IPS-18c (cell line): ENCODE measurements at regions not wholly inside any gene's neighbourhood (a gene's known extent, or its start where the extent isn't known, plus 50 kb on each side); places are given as distances from the start of the nearest gene placed in this dataset.

Experiments
- H3K4me3 ChIP-seq: 2 replicates; pipeline ENCODE4 v1.7.0; 2013; ENCODE audit warnings: low read depth, mild to moderate bottlenecking, low read length, moderate library complexity; ENCODE audit not compliant: insufficient read depth
- H3K9me3 ChIP-seq: one replicate; pipeline ENCODE4 v1.6.1; 2013; ENCODE audit warnings: mild to moderate bottlenecking, low read length, moderate library complexity; ENCODE audit not compliant: control insufficient read depth, insufficient read depth

- H3K4me3 ChIP-seq, result no peak overlapping the region
- no peaks in the 10 kb centered on the region for H3K9me3 ChIP-seq
Observed at GRCh38 chr4:65973186-65973585, 302.9 kb upstream of the EPHA5 start.

- Histone ChIP-seq H3K9me3 (no peaks in the 10 kb centered on the region), H3K4me3 (no peak overlapping the region)
Observed at GRCh38 chr4:65971686-65972085, 301.4 kb upstream of the EPHA5 start.

GRCh38 chr4:65968831-65969558 is 298.7 kb upstream of the EPHA5 start:
- Histone ChIP-seq H3K9me3 (no peaks in the 10 kb centered on the region), H3K4me3 (no peak overlapping the region)

- H3K4me3 ChIP-seq, result no peak overlapping the region
Observed at GRCh38 chr4:65960751-65961150, 290.5 kb upstream of the EPHA5 start.

GRCh38 chr4:65954416-65954815 is 284.1 kb upstream of the EPHA5 start:
- no peaks in the 10 kb centered on the region for H3K9me3 ChIP-seq

More at GRCh38 chr4:65960751-65961150, 290.5 kb upstream of the EPHA5 start:
- no peaks in the 10 kb centered on the region for H3K9me3 ChIP-seq

GRCh38 chr4:65951177-65951576 is 280.9 kb upstream of the EPHA5 start:
- Histone ChIP-seq H3K4me3 (no peak overlapping the region), H3K9me3 (no peaks in the 10 kb centered on the region)

More at GRCh38 chr4:65954416-65954815, 284.1 kb upstream of the EPHA5 start:
- no peak overlapping the region for H3K4me3 ChIP-seq

- Histone ChIP-seq H3K4me3 (no peak overlapping the region), H3K9me3 (no peaks in the 10 kb centered on the region)
Observed at GRCh38 chr4:65943076-65943475, 272.8 kb upstream of the EPHA5 start.

GRCh38 chr4:65924843-65925242 is 254.6 kb upstream of the EPHA5 start:
- H3K9me3 ChIP-seq, result no peaks in the 10 kb centered on the region
- H3K4me3 ChIP-seq, result no peak overlapping the region

- no peaks in the 10 kb centered on the region for H3K9me3 ChIP-seq
- H3K4me3 ChIP-seq, result no peak overlapping the region
Observed at GRCh38 chr4:65923616-65924015, 253.3 kb upstream of the EPHA5 start.

GRCh38 chr4:65921180-65921579 is 250.9 kb upstream of the EPHA5 start:
- H3K9me3 ChIP-seq, result no peaks in the 10 kb centered on the region
- no peak overlapping the region for H3K4me3 ChIP-seq

- no peak overlapping the region for H3K4me3 ChIP-seq
- no peaks in the 10 kb centered on the region for H3K9me3 ChIP-seq
Observed at GRCh38 chr4:65918872-65919271, 248.6 kb upstream of the EPHA5 start.

GRCh38 chr4:65918212-65918611 is 247.9 kb upstream of the EPHA5 start:
- Histone ChIP-seq H3K9me3 (no peaks in the 10 kb centered on the region), H3K4me3 (no peak overlapping the region)

GRCh38 chr4:65917486-65917885 is 247.2 kb upstream of the EPHA5 start:
- no peaks in the 10 kb centered on the region for H3K9me3 ChIP-seq
- no peak overlapping the region for H3K4me3 ChIP-seq

- no peaks in the 10 kb centered on the region for H3K9me3 ChIP-seq
- no peak overlapping the region for H3K4me3 ChIP-seq
Observed at GRCh38 chr4:65911720-65912119, 241.4 kb upstream of the EPHA5 start.

- Histone ChIP-seq H3K9me3 (no peaks in the 10 kb centered on the region), H3K4me3 (no peak overlapping the region)
Observed at GRCh38 chr4:65893957-65894755, 223.9 kb upstream of the EPHA5 start.

- H3K4me3 ChIP-seq, result no peak overlapping the region
- H3K9me3 ChIP-seq, result no peaks in the 10 kb centered on the region
Observed at GRCh38 chr4:65893271-65893670, 223.0 kb upstream of the EPHA5 start.

- Histone ChIP-seq H3K4me3 (no peak overlapping the region), H3K9me3 (no peaks in the 10 kb centered on the region)
Observed at GRCh38 chr4:65880594-65880993, 210.3 kb upstream of the EPHA5 start.

- Histone ChIP-seq H3K4me3 (no peak overlapping the region), H3K9me3 (no peaks in the 10 kb centered on the region)
Observed at GRCh38 chr4:65868096-65868824, 198.0 kb upstream of the EPHA5 start.
